Neural progenitor cell (in vitro differentiated cells): ENCODE measurements at regions not wholly inside any gene's neighbourhood (a gene's known extent, or its start where the extent isn't known, plus 50 kb on each side); places are given as distances from the start of the nearest gene placed in this dataset.

Experiments
- EZH2 ChIP-seq: fragments of 200-600 bp; sonication (generic); IDR thresholded peaks from 2 replicates; pipeline ENCODE4 v1.6.1; 2017; ENCODE audit warnings: antibody characterized with exemption, mild to moderate bottlenecking, moderate library complexity
- EZH2phosphoT487 ChIP-seq: fragments of 200-600 bp; sonication (generic); IDR thresholded peaks from 2 replicates; pipeline ENCODE4 v1.6.1; 2017; ENCODE audit warnings: antibody characterized with exemption
- TF ChIP-seq, protein P1 (sequence below): fragments of 200-600 bp; sonication (generic); IDR thresholded peaks from 2 replicates; pipeline ENCODE4 v1.5.1; 2017; ENCODE audit warnings: antibody characterized with exemption, mild to moderate bottlenecking

DNA sequence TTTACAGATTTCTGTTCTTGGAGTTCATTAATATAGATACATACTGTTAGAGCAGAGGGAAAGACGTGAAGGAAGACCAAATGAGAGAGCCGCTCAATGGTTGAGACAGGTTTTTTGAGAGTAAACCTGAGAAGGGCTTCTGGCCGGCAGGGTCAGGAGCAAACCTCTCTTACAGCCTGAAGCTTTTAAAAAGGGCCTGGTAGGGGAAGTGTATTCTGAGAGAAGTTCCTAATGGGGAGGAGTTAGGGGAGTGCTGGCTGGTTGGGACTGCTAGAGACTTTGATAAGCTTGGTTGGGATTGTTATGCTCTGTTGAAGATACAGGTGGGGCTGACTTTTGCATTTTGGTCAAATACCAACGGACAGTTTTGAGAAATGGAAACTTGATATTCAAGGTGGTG, 186.8 kb upstream of the PABPC4L start:
- TF ChIP-seq, protein P1, sequence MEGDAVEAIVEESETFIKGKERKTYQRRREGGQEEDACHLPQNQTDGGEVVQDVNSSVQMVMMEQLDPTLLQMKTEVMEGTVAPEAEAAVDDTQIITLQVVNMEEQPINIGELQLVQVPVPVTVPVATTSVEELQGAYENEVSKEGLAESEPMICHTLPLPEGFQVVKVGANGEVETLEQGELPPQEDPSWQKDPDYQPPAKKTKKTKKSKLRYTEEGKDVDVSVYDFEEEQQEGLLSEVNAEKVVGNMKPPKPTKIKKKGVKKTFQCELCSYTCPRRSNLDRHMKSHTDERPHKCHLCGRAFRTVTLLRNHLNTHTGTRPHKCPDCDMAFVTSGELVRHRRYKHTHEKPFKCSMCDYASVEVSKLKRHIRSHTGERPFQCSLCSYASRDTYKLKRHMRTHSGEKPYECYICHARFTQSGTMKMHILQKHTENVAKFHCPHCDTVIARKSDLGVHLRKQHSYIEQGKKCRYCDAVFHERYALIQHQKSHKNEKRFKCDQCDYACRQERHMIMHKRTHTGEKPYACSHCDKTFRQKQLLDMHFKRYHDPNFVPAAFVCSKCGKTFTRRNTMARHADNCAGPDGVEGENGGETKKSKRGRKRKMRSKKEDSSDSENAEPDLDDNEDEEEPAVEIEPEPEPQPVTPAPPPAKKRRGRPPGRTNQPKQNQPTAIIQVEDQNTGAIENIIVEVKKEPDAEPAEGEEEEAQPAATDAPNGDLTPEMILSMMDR, result no peak
- TF ChIP-seq EZH2, result no peak
- no peak for TF ChIP-seq EZH2phosphoT487
